GM12878 (cell line): ENCODE measurements at regions not wholly inside any gene's neighbourhood (a gene's known extent, or its start where the extent isn't known, plus 50 kb on each side); places are given as distances from the start of the nearest gene placed in this dataset.

Experiments used
- POLR2A ChIP-seq: IDR thresholded peaks from 2 replicates; pipeline ENCODE4 v1.6.1; 2011; ENCODE audit warnings: low read depth, mild to moderate bottlenecking, low read length
- TF ChIP-seq, protein P1 (sequence below), 3 experiments: IDR thresholded peaks in 2 of 3; conservative IDR thresholded peaks in 1 of 3; 2 replicates each; pipeline ENCODE4 v1.5.1; 2011; ENCODE audit warnings: low read depth in 3 of 3, low read length in 3 of 3, mild to moderate bottlenecking in 3 of 3, control low read depth in 2 of 3, moderate library complexity in 2 of 3, inconsistent platforms in 1 of 3, mixed read lengths in 1 of 3; ENCODE audit not compliant: control insufficient read depth in 2 of 3, insufficient read depth in 1 of 3; ENCODE audit errors: extremely low read depth in 1 of 3

DNA sequence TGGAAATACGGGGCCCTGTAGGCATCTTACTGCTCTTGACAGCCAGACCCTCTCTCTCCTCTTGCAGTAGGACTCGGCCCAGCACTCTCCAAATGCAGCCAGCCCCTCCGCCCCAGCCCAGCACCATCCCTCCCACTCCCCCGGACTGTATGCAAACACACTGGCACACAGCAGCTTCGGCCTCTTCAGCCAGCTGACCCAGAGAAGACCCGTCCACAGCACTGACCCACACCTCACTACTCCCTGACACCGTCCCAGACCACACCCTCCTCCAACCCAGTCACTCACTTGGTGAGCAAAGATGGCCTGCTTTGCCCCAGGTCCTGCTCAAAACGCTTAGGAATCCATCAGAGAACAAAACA, 164.6 kb downstream of the IGLL1 start:
- no peak for TF ChIP-seq POLR2A
- TF ChIP-seq, protein P1, sequence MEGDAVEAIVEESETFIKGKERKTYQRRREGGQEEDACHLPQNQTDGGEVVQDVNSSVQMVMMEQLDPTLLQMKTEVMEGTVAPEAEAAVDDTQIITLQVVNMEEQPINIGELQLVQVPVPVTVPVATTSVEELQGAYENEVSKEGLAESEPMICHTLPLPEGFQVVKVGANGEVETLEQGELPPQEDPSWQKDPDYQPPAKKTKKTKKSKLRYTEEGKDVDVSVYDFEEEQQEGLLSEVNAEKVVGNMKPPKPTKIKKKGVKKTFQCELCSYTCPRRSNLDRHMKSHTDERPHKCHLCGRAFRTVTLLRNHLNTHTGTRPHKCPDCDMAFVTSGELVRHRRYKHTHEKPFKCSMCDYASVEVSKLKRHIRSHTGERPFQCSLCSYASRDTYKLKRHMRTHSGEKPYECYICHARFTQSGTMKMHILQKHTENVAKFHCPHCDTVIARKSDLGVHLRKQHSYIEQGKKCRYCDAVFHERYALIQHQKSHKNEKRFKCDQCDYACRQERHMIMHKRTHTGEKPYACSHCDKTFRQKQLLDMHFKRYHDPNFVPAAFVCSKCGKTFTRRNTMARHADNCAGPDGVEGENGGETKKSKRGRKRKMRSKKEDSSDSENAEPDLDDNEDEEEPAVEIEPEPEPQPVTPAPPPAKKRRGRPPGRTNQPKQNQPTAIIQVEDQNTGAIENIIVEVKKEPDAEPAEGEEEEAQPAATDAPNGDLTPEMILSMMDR (IDR thresholded peaks at IDR 0.05 in 2 of 3, conservative IDR thresholded peaks at IDR 0.05 in 1 of 3; ENCODE audit: control insufficient read depth in 2 of 3, extremely low read depth in 1 of 3, insufficient read depth in 1 of 3, low read depth in 3 of 3, low read length in 3 of 3) = no peak
